ENCODE measurements at regions not wholly inside any gene's neighbourhood (a gene's known extent, or its start where the extent isn't known, plus 50 kb on each side); places are given as distances from the start of the nearest gene placed in this dataset.

GRCh38 chr1:83109692-83110091 lies 889.2 kb downstream of the TTLL7 start:
- TF ChIP-seq POLR2AphosphoS5 (IDR thresholded peaks at IDR 0.05; ENCODE audit: low read depth, low read length) (no peak), SIN3A (IDR thresholded peaks at IDR 0.05; ENCODE audit: borderline replicate concordance, insufficient read depth, low read length) (no peak), TAF1 (IDR thresholded peaks at IDR 0.05; ENCODE audit: borderline replicate concordance, insufficient read depth, low read length) (no peak)
